K562 (cell line): ENCODE measurements at regions not wholly inside any gene's neighbourhood (a gene's known extent, or its start where the extent isn't known, plus 50 kb on each side); places are given as distances from the start of the nearest gene placed in this dataset.

Experiments used
- ATAC-seq: fragments of 200-7000 bp; cut with Tn5 transposase; 3 replicates; pipeline ENCODE4 v1.9.1; 2020; ENCODE audit warnings: moderate library complexity
- BruUV-seq: library from RNA; stranded (reverse); fragments of 400-500 nt; replicated peaks from 2 replicates; lab custom pipeline; 2021; lab: Mats Ljungman, UMichigan
- CTCF ChIA-PET: fragments of 300-600 bp; formaldehyde crosslinking; extraction: SDS; loops from one replicate; lab custom pipeline; 2021; ENCODE audit warnings: low intra/inter-chr PET ratio; lab: Yijun Ruan, JAX
- POLR2A ChIA-PET: fragments of 300-600, 350-650 bp; sonication (Branson Sonifier 250); formaldehyde crosslinking; extraction: SDS; loops from one replicate; lab custom pipeline; 2021; ENCODE audit warnings: antibody characterized with exemption, inconsistent platforms; lab: Yijun Ruan, JAX
- DNase-seq, 4 experiments: peaks; one replicate each; pipeline versions ENCODE4 v3.0.0 to v3.0.0-alpha.2; 2011 to 2018; ENCODE audit warnings: low spot score in 3 of 4, mixed read lengths in 3 of 4; ENCODE audit errors: extremely low read depth in 1 of 4
- FAIRE-seq: peaks from 2 replicates; lab custom pipeline; 2011; peaks lifted over from hg19 to GRCh38; lab: Jason Lieb, UNC
- H2AFZ ChIP-seq: 2 replicates; pipeline ENCODE4 v1.6.0; 2011; ENCODE audit warnings: low read depth, low read length, control low read depth, inconsistent platforms
- H3K27ac ChIP-seq: fragments of 200-600 bp; 3 replicates; pipeline ENCODE4 v1.8.0; 2011; ENCODE audit warnings: low read depth, mild to moderate bottlenecking, control low read depth, inconsistent platforms, low read length, moderate library complexity, mixed read lengths; ENCODE audit errors: extremely low read depth
- H3K27me3 ChIP-seq, 2 experiments: fragments of 300-600 bp in 1 of 2; 2 replicates in 1 of 2; 3 replicates in 1 of 2; pipeline versions ENCODE4 v1.6.0 to v1.8.0; 2011; ENCODE audit warnings: inconsistent platforms in 2 of 2, low read length in 2 of 2, mild to moderate bottlenecking in 1 of 2, mixed read lengths in 1 of 2, moderate library complexity in 1 of 2; ENCODE audit not compliant: control insufficient read depth in 2 of 2, insufficient read depth in 2 of 2
- H3K36me3 ChIP-seq: fragments of 300-600 bp; 3 replicates; pipeline ENCODE4 v1.8.0; 2011; ENCODE audit warnings: mild to moderate bottlenecking, low read length, inconsistent platforms; ENCODE audit not compliant: control insufficient read depth, insufficient read depth
- H3K4me1 ChIP-seq, 2 experiments: fragments of 200-600 bp in 1 of 2; replicated peaks in 1 of 2; 2 replicates in 1 of 2; 3 replicates in 1 of 2; pipeline versions ENCODE4 v1.5.1 to v1.8.0; 2011; ENCODE audit warnings: inconsistent platforms in 2 of 2, low read length in 2 of 2, mild to moderate bottlenecking in 1 of 2, mixed read lengths in 1 of 2, moderate library complexity in 1 of 2; ENCODE audit not compliant: control insufficient read depth in 2 of 2, insufficient read depth in 2 of 2
- H3K4me2 ChIP-seq: 2 replicates; pipeline ENCODE4 v1.6.1; 2011; ENCODE audit warnings: low read length, control low read depth, inconsistent platforms, mixed read lengths; ENCODE audit not compliant: insufficient read depth
- H3K4me3 ChIP-seq: fragments of 200-600 bp; sonication (generic), shearing (Covaris generic); 2 replicates; pipeline ENCODE4 v1.5.1; 2016; ENCODE audit warnings: control low read depth, inconsistent platforms
- H3K79me2 ChIP-seq: fragments of 200-600 bp; 3 replicates; pipeline ENCODE4 v1.8.0; 2011; ENCODE audit warnings: low read length, inconsistent platforms; ENCODE audit not compliant: control insufficient read depth, insufficient read depth
- H3K9ac ChIP-seq, 2 experiments: 2 replicates each; pipeline versions ENCODE4 v1.6.0 to v1.6.1; 2011; ENCODE audit warnings: low read depth in 2 of 2, low read length in 2 of 2, control low read depth in 1 of 2, inconsistent platforms in 1 of 2, mild to moderate bottlenecking in 1 of 2, mixed read lengths in 1 of 2; ENCODE audit not compliant: insufficient read depth in 1 of 2
- H3K9me1 ChIP-seq: one replicate; pipeline ENCODE4 v1.6.0; 2011; ENCODE audit warnings: inconsistent platforms, mild to moderate bottlenecking, low read length, moderate library complexity; ENCODE audit not compliant: control insufficient read depth, insufficient read depth
- H3K9me3 ChIP-seq: replicated peaks from 2 replicates; pipeline ENCODE4 v1.5.1; 2011; ENCODE audit warnings: low read depth, low read length, inconsistent platforms; ENCODE audit not compliant: control insufficient read depth, insufficient read depth
- H4K20me1 ChIP-seq: replicated peaks from 2 replicates; pipeline ENCODE4 v1.6.1; 2011; ENCODE audit warnings: low read length, inconsistent platforms, mixed read lengths; ENCODE audit not compliant: control insufficient read depth, insufficient read depth
- ASH1L ChIP-seq: fragments of 450-650 bp; IDR thresholded peaks from 2 replicates; pipeline ENCODE4 v1.6.1; 2018; ENCODE audit warnings: borderline replicate concordance, mild to moderate bottlenecking, low read depth; ENCODE audit not compliant: partially characterized antibody
- CEBPG ChIP-seq, 3 experiments: fragments of 200-800 bp in 1 of 3; sonication (Bioruptor generic) in 1 of 3; sonication (generic) in 1 of 3; formaldehyde crosslinking in 1 of 3; IDR thresholded peaks in 2 of 3; conservative IDR thresholded peaks in 1 of 3; 2 replicates each; pipeline versions ENCODE4 v1.6.1 to v1.8.0; 2016 to 2022; ENCODE audit warnings: missing compliant biosample characterization in 2 of 3, missing genetic modification characterization in 2 of 3, mild to moderate bottlenecking in 1 of 3, missing genetic modification reagents in 1 of 3
- EHMT2 ChIP-seq: fragments of 450-650 bp; IDR thresholded peaks from 2 replicates; pipeline ENCODE4 v1.6.1; 2018; ENCODE audit warnings: antibody characterized with exemption
- GATAD2B ChIP-seq: fragments of 450-650 bp; IDR thresholded peaks from 2 replicates; pipeline ENCODE4 v1.6.1; 2017; ENCODE audit warnings: mild to moderate bottlenecking, borderline replicate concordance
- HDAC2 ChIP-seq: fragments of 450-650 bp; IDR thresholded peaks from 2 replicates; pipeline ENCODE4 v1.6.1; 2016; ENCODE audit warnings: mild to moderate bottlenecking
- KLF1 ChIP-seq: fragments of 450-650 bp; IDR thresholded peaks from 2 replicates; pipeline ENCODE4 v1.6.1; 2016; ENCODE audit warnings: missing genetic modification characterization, missing compliant biosample characterization
- MAFF ChIP-seq: IDR thresholded peaks from 2 replicates; pipeline ENCODE4 v1.6.1; 2012; ENCODE audit warnings: low read length, improper control_type of control experiment
- MCM3 ChIP-seq: fragments of 450-650 bp; IDR thresholded peaks from 2 replicates; pipeline ENCODE4 v1.6.1; 2016
- NFIC ChIP-seq: fragments of 450-650 bp; IDR thresholded peaks from 2 replicates; pipeline ENCODE4 v1.6.1; 2017; ENCODE audit warnings: mild to moderate bottlenecking, inconsistent platforms
- NFYB ChIP-seq: IDR thresholded peaks from 2 replicates; pipeline ENCODE4 v1.6.1; 2011; ENCODE audit warnings: mild to moderate bottlenecking, moderate library complexity; ENCODE audit not compliant: insufficient read length; ENCODE audit errors: extremely low read depth
- TSHZ1 ChIP-seq: fragments of 250-450 bp; sonication (Bioruptor Pico); IDR thresholded peaks from 2 replicates; pipeline ENCODE4 v1.4.0; 2020; ENCODE audit warnings: mild to moderate bottlenecking, moderate library complexity
- XRCC3 ChIP-seq: fragments of 450-650 bp; IDR thresholded peaks from 2 replicates; pipeline ENCODE4 v1.6.1; 2017; ENCODE audit warnings: mild to moderate bottlenecking, moderate library complexity
- YY1 ChIP-seq, 3 experiments: IDR thresholded peaks; 2 replicates each; pipeline ENCODE4 v1.6.1; 2011; ENCODE audit warnings: low read length in 2 of 3, mild to moderate bottlenecking in 2 of 3, moderate library complexity in 2 of 3, borderline replicate concordance in 1 of 3, control low read depth in 1 of 3, low read depth in 1 of 3; ENCODE audit not compliant: insufficient read depth in 3 of 3, insufficient replicate concordance in 2 of 3, control insufficient read depth in 1 of 3, insufficient read length in 1 of 3; ENCODE audit errors: extremely low read depth in 1 of 3
- ZNF146 ChIP-seq: IDR thresholded peaks from one replicate; pipeline ENCODE4 v1.6.1; 2018; ENCODE audit warnings: missing compliant biosample characterization; ENCODE audit not compliant: unreplicated experiment
- ZNF24 ChIP-seq: fragments of 450-650 bp; IDR thresholded peaks from 2 replicates; pipeline ENCODE4 v1.6.1; 2016
- ZNF311 ChIP-seq: fragments of 250-450 bp; sonication (Bioruptor Pico); IDR thresholded peaks from 2 replicates; pipeline ENCODE4 v1.4.0; 2020; ENCODE audit warnings: mild to moderate bottlenecking, moderate library complexity
- ZNF408 ChIP-seq: fragments of 250-450 bp; sonication (Bioruptor Pico); IDR thresholded peaks from 2 replicates; pipeline ENCODE4 v1.4.0; 2020; ENCODE audit warnings: low read depth, mild to moderate bottlenecking, moderate library complexity
- ZNF589 ChIP-seq: fragments of 200-800 bp; sonication (Bioruptor generic); IDR thresholded peaks from 2 replicates; pipeline ENCODE4 v1.6.1; 2016; ENCODE audit warnings: low read depth, missing genetic modification characterization, missing compliant biosample characterization
- WGBS: fragments of 100-300 bp; shearing (Covaris generic); methylation state at CpG from one replicate; pipeline ENCODE4 v1.1.6; 2016; ENCODE audit warnings: low coverage, mixed read lengths; ENCODE audit not compliant: insufficient coverage; ENCODE audit errors: missing lambda C conversion rate; 5-methylcytosine and 5-hydroxymethylcytosine counted together
- in situ Hi-C: fragments of 300-500 bp; cut with MboI; formaldehyde crosslinking; loops from 4 replicates; pipeline ENCODE4 v1.15.0; 2018; ENCODE audit warnings: inconsistent platforms, mixed read lengths
- intact Hi-C: fragments of 100-400 bp; cut with micrococcal nuclease; formaldehyde crosslinking; loops from 2 replicates; pipeline ENCODE4 v1.14.2; 2022

GRCh38 chr2:147649998-147650397, 194.8 kb upstream of the ACVR2A start:
- CTCF ChIA-PET: no interaction called here
- FAIRE-seq: no peak
- H3K79me2 ChIP-seq: no peaks in the 10 kb centered on the region

GRCh38 chr2:147649286-147649685, 195.5 kb upstream of the ACVR2A start:
- FAIRE-seq: no peak
- TF ChIP-seq ZNF24 (no peak), TSHZ1 (CRISPR knock-in tag) (no peak), CEBPG (CRISPR knock-in tag; IDR thresholded peaks at IDR 0.05) (no peak), CEBPG (tag; conservative IDR thresholded peaks at IDR 0.05 in 1 of 2, IDR thresholded peaks at IDR 0.05 in 1 of 2) (no peak), MCM3 (no peak), ZNF311 (CRISPR knock-in tag) (no peak), EHMT2 (no peak), GATAD2B (no peak), ASH1L (no peak), MAFF (no peak)

More at GRCh38 chr2:147649998-147650397, 194.8 kb upstream of the ACVR2A start:
- Histone ChIP-seq H2AFZ (no peak overlapping the region), H4K20me1 (no peaks in the 10 kb centered on the region), H3K4me3 (no peak overlapping the region), H3K9me1 (no peaks in the 10 kb centered on the region), H3K27me3 (no peaks in the 10 kb centered on the region), H3K4me2 (no peak overlapping the region), H3K4me1 (no peaks in the 10 kb centered on the region), H3K27ac (no peak overlapping the region), H3K9ac (no peak overlapping the region), H3K36me3 (no peaks in the 10 kb centered on the region), H3K9me3 (no peaks in the 10 kb centered on the region)
- TF ChIP-seq ZNF589 (CRISPR knock-in tag) (no peak), YY1 (IDR thresholded peaks at IDR 0.05; ENCODE audit: borderline replicate concordance in 1 of 3, control insufficient read depth in 1 of 3, extremely low read depth in 1 of 3, insufficient read depth in 3 of 3, insufficient read length in 1 of 3, insufficient replicate concordance in 2 of 3, low read depth in 1 of 3, low read length in 2 of 3) (no peak), NFYB (no peak), KLF1 (no peak), XRCC3 (no peak), ZNF408 (CRISPR knock-in tag) (no peak), NFIC (no peak), ASH1L (no peak), ZNF146 (no peak), HDAC2 (no peak)
- ATAC-seq: no peak
- POLR2A ChIA-PET: no interaction called here
- WGBS: 0% methylated on average over 6 of the region's 6 CpGs
- in situ Hi-C loops (no loop called here), intact Hi-C loops (no loop called here)
- no peak for DNase-seq
- no TSS peak for BruUV-seq

More at GRCh38 chr2:147649286-147649685, 195.5 kb upstream of the ACVR2A start:
- Histone ChIP-seq H3K4me3 (no peak overlapping the region), H3K27me3 (no peaks in the 10 kb centered on the region), H4K20me1 (no peaks in the 10 kb centered on the region), H3K27ac (no peak overlapping the region), H3K9me1 (no peaks in the 10 kb centered on the region), H3K9me3 (no peaks in the 10 kb centered on the region), H3K4me2 (no peak overlapping the region), H3K9ac (no peak overlapping the region), H3K36me3 (no peaks in the 10 kb centered on the region), H2AFZ (no peak overlapping the region), H3K79me2 (no peaks in the 10 kb centered on the region), H3K4me1 (no peaks in the 10 kb centered on the region)
- POLR2A ChIA-PET: no interaction called here
- no peak for DNase-seq
- in situ Hi-C loops: no loop called here
- CTCF ChIA-PET: no interaction called here
- no TSS peak for BruUV-seq
- ATAC-seq: no peak
- intact Hi-C loops: no loop called here
- WGBS: 0% methylated on average over 4 of the region's 4 CpGs
